Activated CD8-positive, alpha-beta T cell treated with anti-CD3 and anti-CD28 coated beads for 36 hours (primary cell): ENCODE measurements at regions not wholly inside any gene's neighbourhood (a gene's known extent, or its start where the extent isn't known, plus 50 kb on each side); places are given as distances from the start of the nearest gene placed in this dataset.

Experiments
- ATAC-seq: fragments of 200-7000 bp; cut with Tn5 transposase; one replicate; pipeline ENCODE4 v1.10.0; 2021; ENCODE audit warnings: mild to moderate bottlenecking, moderate library complexity
- CTCF ChIA-PET: fragments of 350-600 bp; sonication (Branson Sonifier 250); formaldehyde crosslinking; loops from one replicate; lab custom pipeline; 2021; ENCODE audit warnings: antibody characterized with exemption; lab: Charles Lee
- POLR2A ChIA-PET: fragments of 350-600 bp; sonication (Branson Sonifier 250); formaldehyde crosslinking; loops from one replicate; lab custom pipeline; 2021; ENCODE audit warnings: antibody characterized with exemption; lab: Charles Lee
- DNase-seq: peaks from one replicate; pipeline ENCODE4 v3.0.0-alpha.2; 2020
- H3K27ac Mint-ChIP-seq: one replicate; pipeline ENCODE4 v1.8.0; 2021; ENCODE audit warnings: mild to moderate bottlenecking, mixed read lengths
- H3K27me3 Mint-ChIP-seq: one replicate; pipeline ENCODE4 v1.8.0; 2021; ENCODE audit warnings: mixed read lengths
- H3K36me3 Mint-ChIP-seq: one replicate; pipeline ENCODE4 v1.8.0; 2021; ENCODE audit warnings: low read depth, mixed read lengths
- H3K4me1 Mint-ChIP-seq: one replicate; pipeline ENCODE4 v1.8.0; 2021; ENCODE audit warnings: low read depth, mixed read lengths
- H3K4me3 Mint-ChIP-seq: one replicate; pipeline ENCODE4 v1.8.0; 2021; ENCODE audit warnings: mild to moderate bottlenecking, moderate library complexity, mixed read lengths
- H3K9me3 Mint-ChIP-seq: one replicate; pipeline ENCODE4 v1.8.0; 2021; ENCODE audit warnings: mixed read lengths
- intact Hi-C: fragments of 100-400 bp; cut with micrococcal nuclease; formaldehyde crosslinking; loops from one replicate; pipeline ENCODE4 v1.10.0; 2022
- TF ChIP-seq, protein P1 (sequence below): fragments of 200-600 bp; IDR thresholded peaks from one replicate; pipeline ENCODE4 v1.8.0; 2022; ENCODE audit warnings: antibody characterized with exemption, mild to moderate bottlenecking

GRCh38 chr5:107805166-107805565, 134.4 kb upstream of the EFNA5 start:
- no peaks in the 10 kb centered on the region for H3K9me3 Mint-ChIP-seq
- DNase-seq = no peak
- no peak overlapping the region for H3K4me3 Mint-ChIP-seq
- no peaks in the 10 kb centered on the region for H3K36me3 Mint-ChIP-seq
- intact Hi-C loops = no loop called here
- no peaks in the 10 kb centered on the region for H3K27me3 Mint-ChIP-seq
- ChIA-PET POLR2A (no interaction called here), CTCF (no interaction called here)
- H3K4me1 Mint-ChIP-seq = no peaks in the 10 kb centered on the region
- ATAC-seq = no peak
- TF ChIP-seq, protein P1, sequence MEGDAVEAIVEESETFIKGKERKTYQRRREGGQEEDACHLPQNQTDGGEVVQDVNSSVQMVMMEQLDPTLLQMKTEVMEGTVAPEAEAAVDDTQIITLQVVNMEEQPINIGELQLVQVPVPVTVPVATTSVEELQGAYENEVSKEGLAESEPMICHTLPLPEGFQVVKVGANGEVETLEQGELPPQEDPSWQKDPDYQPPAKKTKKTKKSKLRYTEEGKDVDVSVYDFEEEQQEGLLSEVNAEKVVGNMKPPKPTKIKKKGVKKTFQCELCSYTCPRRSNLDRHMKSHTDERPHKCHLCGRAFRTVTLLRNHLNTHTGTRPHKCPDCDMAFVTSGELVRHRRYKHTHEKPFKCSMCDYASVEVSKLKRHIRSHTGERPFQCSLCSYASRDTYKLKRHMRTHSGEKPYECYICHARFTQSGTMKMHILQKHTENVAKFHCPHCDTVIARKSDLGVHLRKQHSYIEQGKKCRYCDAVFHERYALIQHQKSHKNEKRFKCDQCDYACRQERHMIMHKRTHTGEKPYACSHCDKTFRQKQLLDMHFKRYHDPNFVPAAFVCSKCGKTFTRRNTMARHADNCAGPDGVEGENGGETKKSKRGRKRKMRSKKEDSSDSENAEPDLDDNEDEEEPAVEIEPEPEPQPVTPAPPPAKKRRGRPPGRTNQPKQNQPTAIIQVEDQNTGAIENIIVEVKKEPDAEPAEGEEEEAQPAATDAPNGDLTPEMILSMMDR = no peak
- H3K27ac Mint-ChIP-seq = no peak overlapping the region

DNA sequence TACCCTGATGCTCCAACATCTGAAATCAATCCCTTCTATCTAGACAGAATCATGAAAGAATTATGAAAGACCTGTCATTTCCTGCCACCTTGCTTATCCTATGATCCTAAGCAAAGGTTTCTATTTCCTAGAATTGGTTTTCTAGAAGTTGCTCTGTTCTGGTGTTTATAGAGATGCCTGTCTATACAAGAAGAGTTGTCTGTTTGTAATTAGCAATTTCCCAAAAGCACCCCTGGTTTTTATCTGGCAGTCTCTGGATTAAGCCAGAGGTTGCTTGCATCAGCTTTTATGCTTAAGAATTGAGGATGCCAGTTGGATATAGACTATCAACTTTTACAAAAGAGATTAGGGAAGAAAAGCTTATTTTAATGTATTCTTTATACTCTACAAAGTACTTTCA, 133.0 kb upstream of the EFNA5 start:
- H3K27ac Mint-ChIP-seq = no peak overlapping the region
- H3K36me3 Mint-ChIP-seq = no peaks in the 10 kb centered on the region
- intact Hi-C loops = no loop called here
- H3K4me1 Mint-ChIP-seq = no peaks in the 10 kb centered on the region
- TF ChIP-seq, protein P1 = no peak
- CTCF ChIA-PET = no interaction called here
- H3K27me3 Mint-ChIP-seq = no peaks in the 10 kb centered on the region
- POLR2A ChIA-PET = no interaction called here
- no peaks in the 10 kb centered on the region for H3K9me3 Mint-ChIP-seq
- ATAC-seq (no peak), DNase-seq (no peak)
- no peak overlapping the region for H3K4me3 Mint-ChIP-seq

- H3K9me3 Mint-ChIP-seq = no peaks in the 10 kb centered on the region
- ATAC-seq = no peak
- intact Hi-C loops = no loop called here
- no peaks in the 10 kb centered on the region for H3K36me3 Mint-ChIP-seq
- no peak overlapping the region for H3K4me3 Mint-ChIP-seq
- DNase-seq = no peak
- no peak overlapping the region for H3K27ac Mint-ChIP-seq
- ChIA-PET CTCF (no interaction called here), POLR2A (no interaction called here)
- TF ChIP-seq, protein P1 = no peak
- H3K27me3 Mint-ChIP-seq = no peaks in the 10 kb centered on the region
- no peaks in the 10 kb centered on the region for H3K4me1 Mint-ChIP-seq
Measured at GRCh38 chr5:107801061-107801460, 130.3 kb upstream of the EFNA5 start.

DNA sequence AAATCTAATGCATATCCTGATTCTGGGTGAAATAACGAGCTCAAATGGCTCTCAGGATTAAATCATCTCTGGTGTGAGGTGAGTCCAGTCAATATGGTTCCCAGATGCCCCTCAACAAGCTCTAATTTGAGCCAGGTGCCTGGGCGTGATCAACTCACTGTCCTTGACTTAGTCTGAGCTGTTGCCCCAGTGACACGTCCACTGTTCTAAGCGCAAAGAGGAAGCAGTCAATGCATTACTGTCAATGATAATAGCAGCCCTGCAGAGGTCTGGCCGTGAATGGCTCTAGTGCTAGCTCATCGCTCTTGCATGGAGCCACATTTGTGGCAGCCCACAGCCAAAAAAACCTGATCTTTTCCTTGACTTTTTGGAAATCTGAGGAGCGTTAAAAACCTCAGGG, 128.6 kb upstream of the EFNA5 start:
- intact Hi-C loops = no loop called here
- ATAC-seq (no peak), DNase-seq (no peak)
- Mint-ChIP-seq H3K4me1 (no peaks in the 10 kb centered on the region), H3K9me3 (no peaks in the 10 kb centered on the region), H3K4me3 (no peak overlapping the region), H3K36me3 (no peaks in the 10 kb centered on the region), H3K27me3 (no peaks in the 10 kb centered on the region), H3K27ac (no peak overlapping the region)
- TF ChIP-seq, protein P1 = no peak
- POLR2A ChIA-PET = no interaction called here
- CTCF ChIA-PET = no interaction called here

GRCh38 chr5:107796797-107797196, 126.1 kb upstream of the EFNA5 start:
- POLR2A ChIA-PET = no interaction called here
- CTCF ChIA-PET = no interaction called here
- H3K27me3 Mint-ChIP-seq = no peaks in the 10 kb centered on the region
- intact Hi-C loops = no loop called here
- no peak for ATAC-seq
- no peaks in the 10 kb centered on the region for H3K4me1 Mint-ChIP-seq
- H3K36me3 Mint-ChIP-seq = no peaks in the 10 kb centered on the region
- peaks cover 3% of the 10 kb centered on the region for H3K9me3 Mint-ChIP-seq
- no peak overlapping the region for H3K27ac Mint-ChIP-seq
- no peak for DNase-seq
- H3K4me3 Mint-ChIP-seq = no peak overlapping the region
- TF ChIP-seq, protein P1 = no peak
